ENCODE measurements at regions not wholly inside any gene's neighbourhood (a gene's known extent, or its start where the extent isn't known, plus 50 kb on each side); places are given as distances from the start of the nearest gene placed in this dataset.

DNA sequence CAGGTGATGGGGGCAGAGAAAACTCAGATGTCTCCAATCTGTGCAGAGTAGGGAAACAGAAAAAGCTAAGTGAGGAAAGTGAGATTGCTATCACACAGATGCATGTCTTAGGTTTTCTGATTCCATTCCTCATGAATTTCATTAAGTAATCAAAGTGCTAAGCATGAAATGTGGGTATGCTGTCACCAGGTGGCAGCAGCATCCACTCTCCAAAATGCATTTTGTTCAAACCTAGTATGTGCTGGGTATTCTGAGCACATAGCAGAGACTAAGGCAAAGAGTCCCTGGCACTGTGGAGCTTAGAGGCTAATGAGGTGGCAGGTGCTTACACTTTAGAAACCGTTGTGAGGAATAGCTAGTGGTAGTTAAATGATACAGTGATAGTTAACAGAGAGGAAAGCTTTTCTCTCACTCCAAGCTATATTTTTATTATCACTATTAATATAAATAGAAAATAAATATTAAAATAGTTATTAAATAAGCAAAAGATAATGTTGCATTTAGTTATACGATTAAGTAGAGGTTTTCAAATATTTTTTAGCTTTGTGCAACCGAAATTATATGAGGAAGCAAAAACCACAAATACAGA lies 179.5 kb downstream of the CDH26 start:
- Mint-ChIP-seq H3K4me1 (peaks cover 0 to 15% (median 6%) of the 10 kb centered on the region in 4 donors), H3K27ac (peak overlapping the region in 3 of 10 donors; percentile 58 to 86 (median 84)), H3K4me3 (peak overlapping the region; percentile 61 to 88 (median 78)), H3K27me3 (peaks cover 0 to 4% (median 0%) of the 10 kb centered on the region in 5 donors), H3K9me3 (no peaks in the 10 kb centered on the region), H3K36me3 (no peaks in the 10 kb centered on the region)
- ATAC-seq (peak in 1 of 2 donors; percentile 51), DNase-seq (peak in 4 of 10 donors; percentile 2 to 12 (median 8))
- POLR2A ChIA-PET: no interaction called here

DNA sequence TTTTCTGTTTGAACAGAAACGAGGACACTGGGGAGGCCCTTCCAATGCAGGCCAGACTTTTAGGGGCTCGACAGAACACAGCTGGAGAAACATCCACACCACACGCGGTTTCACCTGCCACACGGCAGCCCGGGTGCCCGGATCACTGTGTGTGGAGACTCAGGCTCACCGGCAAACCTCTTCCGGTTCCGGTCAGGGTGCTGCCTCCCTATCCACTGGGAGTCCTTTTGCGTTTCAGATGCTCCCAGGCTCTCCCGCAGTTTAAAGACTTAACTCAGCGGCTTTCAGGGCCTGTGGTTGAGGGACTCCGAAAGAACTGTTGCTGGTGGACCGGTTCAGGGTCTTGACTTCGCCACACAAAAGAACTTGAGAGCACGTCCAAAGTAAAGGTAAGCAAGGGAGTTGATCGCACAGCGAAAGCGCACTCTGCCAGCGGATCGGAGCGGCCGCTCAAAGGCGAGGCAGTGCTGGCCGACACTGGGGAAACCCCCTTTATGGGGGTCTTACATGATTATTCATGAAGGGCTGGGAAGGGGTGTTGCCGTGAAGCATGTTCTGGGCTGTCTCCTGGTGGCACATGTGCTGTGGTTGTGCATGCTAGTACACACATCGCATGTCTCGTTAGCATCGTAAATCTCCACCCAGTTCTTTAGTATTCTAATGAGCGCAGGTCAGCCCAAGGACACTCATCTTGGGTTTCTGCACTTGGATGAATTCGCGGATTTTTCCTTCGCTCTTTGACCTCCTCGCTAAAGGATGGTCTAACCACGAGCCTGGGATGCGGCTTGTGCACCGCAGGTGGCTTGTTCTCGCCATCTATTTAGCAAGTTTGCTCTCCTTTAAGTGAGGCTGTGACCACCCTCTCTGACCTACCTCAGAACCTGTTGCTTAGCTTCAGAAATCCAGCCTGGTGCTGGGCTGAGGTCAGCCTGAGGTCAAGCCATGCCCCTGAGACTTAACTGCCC lies 180.3 kb downstream of the CDH26 start:
- Mint-ChIP-seq H3K9me3 (no peaks in the 10 kb centered on the region), H3K27ac (peak overlapping the region in 5 of 10 donors; percentile 26 to 86 (median 58))
- ATAC-seq: peak; percentile 62 to 83

DNA sequence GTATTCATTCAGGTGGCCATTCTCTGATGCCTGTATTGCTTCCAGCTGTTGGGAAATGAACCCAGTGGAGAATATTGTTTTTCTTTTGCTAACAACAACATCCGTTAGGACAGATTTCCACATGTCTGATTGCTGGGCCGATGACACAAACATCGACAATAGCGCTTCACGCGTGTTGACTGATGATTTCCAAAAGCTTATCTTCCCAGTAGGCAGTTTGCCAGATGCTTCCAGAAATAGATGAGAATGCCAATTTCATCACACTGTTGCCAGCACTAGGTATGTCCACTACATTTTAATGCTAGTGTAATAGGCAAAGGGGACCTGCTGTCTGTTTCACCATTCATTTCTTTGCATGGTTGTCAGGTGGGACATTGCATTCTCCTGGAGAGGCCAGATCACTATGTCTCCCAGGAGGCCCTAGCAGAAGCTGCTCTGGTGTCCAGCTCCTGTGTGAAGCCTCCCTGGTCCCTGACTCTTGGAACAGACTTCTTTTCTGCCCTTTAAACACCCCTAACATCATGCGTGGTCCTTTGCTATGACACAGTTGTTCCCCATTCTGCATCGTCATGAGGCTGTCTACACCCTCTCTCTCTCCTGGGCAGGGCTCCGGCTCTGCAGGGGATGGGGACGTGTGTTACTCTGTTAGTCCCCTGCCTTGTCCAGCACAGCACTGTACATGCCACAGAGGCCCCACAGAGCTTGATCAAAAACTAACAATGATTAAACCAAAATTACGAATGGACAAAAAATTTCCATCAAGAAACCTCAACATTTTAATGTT lies 181.6 kb downstream of the CDH26 start:
- Mint-ChIP-seq H3K4me3 (no peak overlapping the region), H3K36me3 (no peaks in the 10 kb centered on the region), H3K4me1 (peaks cover 0 to 11% (median 5%) of the 10 kb centered on the region in 4 donors), H3K9me3 (no peaks in the 10 kb centered on the region), H3K27me3 (no peaks in the 10 kb centered on the region), H3K27ac (no peak overlapping the region)
- POLR2A ChIA-PET: no interaction called here
- ATAC-seq (no peak), DNase-seq (no peak)

More for the DNA sequence above, 180.3 kb downstream of the CDH26 start:
- no peaks in the 10 kb centered on the region for H3K36me3 Mint-ChIP-seq
- POLR2A ChIA-PET: no interaction called here
- peak in 6 of 10 donors; percentile 3 to 47 (median 22) for DNase-seq
- peak overlapping the region; percentile 61 to 88 (median 78) for H3K4me3 Mint-ChIP-seq
- peaks cover 0 to 1% (median 0%) of the 10 kb centered on the region in 5 donors for H3K27me3 Mint-ChIP-seq
- peaks cover 0 to 11% (median 5%) of the 10 kb centered on the region in 4 donors for H3K4me1 Mint-ChIP-seq

DNA sequence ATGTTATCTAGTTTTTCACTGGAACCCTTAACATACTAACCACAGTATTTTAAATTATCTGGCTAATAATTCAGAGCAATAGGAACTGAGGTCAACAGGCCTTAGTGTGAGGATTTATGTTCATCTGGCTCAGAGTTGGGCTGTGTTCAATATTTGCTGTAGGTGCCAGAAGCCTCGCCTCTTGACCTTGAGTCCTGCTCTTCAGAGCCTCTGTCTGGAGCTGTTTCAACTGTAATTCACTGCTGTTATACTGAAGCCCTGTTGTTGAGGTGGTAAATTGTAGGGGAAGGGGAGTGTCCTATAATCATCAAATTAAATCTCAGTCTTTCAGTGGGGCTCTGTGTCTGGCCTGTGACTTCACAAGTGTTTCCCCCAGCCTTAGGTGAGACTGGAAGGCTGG lies 184.4 kb downstream of the CDH26 start:
- peaks cover 0 to 10% (median 3%) of the 10 kb centered on the region in 4 donors for H3K4me1 Mint-ChIP-seq
- DNase-seq: no peak
- no peaks in the 10 kb centered on the region for H3K9me3 Mint-ChIP-seq
- no peak for ATAC-seq
- H3K36me3 Mint-ChIP-seq: no peaks in the 10 kb centered on the region
- POLR2A ChIA-PET: no interaction called here
- H3K27ac Mint-ChIP-seq: no peak overlapping the region
- no peaks in the 10 kb centered on the region for H3K27me3 Mint-ChIP-seq
- no peak overlapping the region for H3K4me3 Mint-ChIP-seq

DNA sequence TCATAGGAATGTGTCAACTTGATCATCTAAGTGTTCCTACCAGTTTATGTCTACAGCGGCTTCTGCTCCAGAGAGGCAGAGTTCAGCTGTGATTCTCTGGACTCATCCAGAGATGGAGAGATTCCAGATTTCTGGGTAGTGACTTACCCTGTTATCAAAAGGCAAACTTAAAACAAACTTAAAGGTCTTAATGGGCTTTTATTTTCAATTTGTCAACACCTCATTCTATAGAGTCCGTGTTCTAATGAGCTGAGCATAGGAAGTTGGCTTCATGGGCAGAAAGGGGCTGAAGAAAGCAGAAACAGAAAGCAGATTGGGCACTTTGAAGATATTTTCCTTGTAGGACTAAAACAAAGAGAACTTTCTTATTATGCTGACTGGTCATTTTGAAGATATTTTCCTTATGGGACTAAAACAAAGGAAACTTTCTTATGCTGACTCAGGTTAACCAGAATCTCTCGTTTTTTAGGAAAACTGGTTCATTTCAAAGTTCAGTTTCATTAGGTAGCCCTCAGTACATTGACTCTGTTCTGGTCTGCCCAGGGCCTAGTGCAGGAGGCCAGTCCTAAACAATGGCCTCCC lies 185.1 kb downstream of the CDH26 start:
- H3K9me3 Mint-ChIP-seq: no peaks in the 10 kb centered on the region
- no peak overlapping the region for H3K4me3 Mint-ChIP-seq
- H3K4me1 Mint-ChIP-seq: peaks cover 0 to 7% (median under 1%) of the 10 kb centered on the region in 4 donors
- DNase-seq (no peak), ATAC-seq (no peak)
- no peak overlapping the region for H3K27ac Mint-ChIP-seq
- POLR2A ChIA-PET: no interaction called here
- no peaks in the 10 kb centered on the region for H3K27me3 Mint-ChIP-seq
- no peaks in the 10 kb centered on the region for H3K36me3 Mint-ChIP-seq

DNA sequence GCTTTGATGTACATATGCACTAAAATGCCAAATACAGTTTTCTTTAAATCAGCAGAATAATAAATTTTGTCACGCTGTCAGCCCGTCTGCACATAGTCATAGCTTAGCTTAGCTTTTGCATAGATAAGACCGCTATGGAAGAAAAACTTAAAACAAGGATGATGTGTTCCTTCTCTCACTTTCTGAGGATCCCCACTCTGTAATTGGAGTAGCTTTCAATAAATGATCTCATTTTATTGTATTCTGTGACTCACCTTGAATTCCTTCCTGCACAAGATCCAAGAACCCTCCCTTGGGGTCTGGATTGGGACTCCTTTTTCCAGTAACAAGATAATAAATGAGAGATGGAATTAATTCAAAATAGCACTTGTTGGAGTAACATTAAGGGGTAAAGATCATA lies 186.2 kb downstream of the CDH26 start:
- H3K27me3 Mint-ChIP-seq: no peaks in the 10 kb centered on the region
- H3K36me3 Mint-ChIP-seq: peaks cover 0 to 2% (median 0%) of the 10 kb centered on the region in 3 donors
- DNase-seq: no peak
- H3K4me3 Mint-ChIP-seq: no peak overlapping the region
- ATAC-seq: no peak
- no peaks in the 10 kb centered on the region for H3K9me3 Mint-ChIP-seq
- H3K4me1 Mint-ChIP-seq: peaks cover 0 to 4% (median 0%) of the 10 kb centered on the region in 4 donors
- H3K27ac Mint-ChIP-seq: no peak overlapping the region
- POLR2A ChIA-PET: no interaction called here

DNA sequence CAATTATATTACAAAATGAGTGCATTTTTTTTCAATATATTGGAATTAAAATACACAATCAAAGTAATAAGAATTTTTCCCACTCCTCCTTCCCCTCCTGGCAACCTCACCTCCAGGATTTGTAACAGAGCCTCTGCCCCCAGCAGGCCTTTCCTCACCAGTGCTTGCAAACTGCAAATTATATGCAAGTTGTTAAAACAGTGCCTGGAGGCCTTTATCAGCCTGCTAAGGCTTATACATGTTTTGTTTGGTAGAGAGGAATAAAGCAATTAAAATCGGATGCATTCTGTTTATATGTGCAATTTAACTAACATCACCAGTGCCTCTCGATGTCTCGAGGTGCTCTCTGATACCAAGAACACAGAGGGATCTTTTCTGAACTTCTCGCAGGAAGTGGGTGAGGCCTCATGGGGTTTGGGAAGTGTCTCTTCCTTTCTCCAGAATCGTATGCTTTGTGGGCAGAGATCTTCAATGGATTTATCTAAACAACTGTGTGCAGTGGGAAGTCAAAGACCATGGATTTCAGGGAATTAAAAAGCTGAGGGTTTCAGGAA lies 186.8 kb downstream of the CDH26 start:
- Mint-ChIP-seq H3K9me3 (no peaks in the 10 kb centered on the region), H3K27ac (no peak overlapping the region), H3K4me1 (peaks cover 0 to 4% (median 0%) of the 10 kb centered on the region in 4 donors), H3K36me3 (peaks cover 0 to 3% (median 0%) of the 10 kb centered on the region in 3 donors), H3K27me3 (no peaks in the 10 kb centered on the region), H3K4me3 (no peak overlapping the region)
- no peak for DNase-seq
- POLR2A ChIA-PET: no interaction called here
- ATAC-seq: no peak

DNA sequence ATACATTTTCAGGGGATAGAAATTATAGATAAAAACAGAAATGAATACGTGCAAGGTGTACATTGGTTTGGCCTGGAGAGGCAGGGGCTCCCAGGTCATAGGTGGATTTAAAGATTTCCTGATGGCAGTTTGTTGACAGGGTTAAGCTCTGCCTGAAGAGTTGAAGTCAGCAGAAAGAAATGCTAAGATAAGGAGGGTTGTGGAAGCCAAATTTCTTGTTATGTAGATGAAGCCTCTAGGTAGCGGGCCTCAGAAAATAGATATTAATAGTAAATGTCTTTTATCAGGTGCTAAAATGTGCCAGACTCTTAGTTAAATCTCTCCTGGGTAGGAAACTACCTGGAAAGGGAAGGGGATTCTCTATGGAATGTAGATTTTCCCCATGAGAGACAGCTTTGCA lies 188.8 kb downstream of the CDH26 start:
- no peaks in the 10 kb centered on the region for H3K9me3 Mint-ChIP-seq
- DNase-seq: no peak
- POLR2A ChIA-PET: no interaction called here
- peaks cover 0 to 4% (median 0%) of the 10 kb centered on the region in 4 donors for H3K4me1 Mint-ChIP-seq
- peaks cover 0 to 3% (median 0%) of the 10 kb centered on the region in 3 donors for H3K36me3 Mint-ChIP-seq
- H3K27me3 Mint-ChIP-seq: no peaks in the 10 kb centered on the region
- no peak overlapping the region for H3K27ac Mint-ChIP-seq
- no peak for ATAC-seq
- H3K4me3 Mint-ChIP-seq: no peak overlapping the region

DNA sequence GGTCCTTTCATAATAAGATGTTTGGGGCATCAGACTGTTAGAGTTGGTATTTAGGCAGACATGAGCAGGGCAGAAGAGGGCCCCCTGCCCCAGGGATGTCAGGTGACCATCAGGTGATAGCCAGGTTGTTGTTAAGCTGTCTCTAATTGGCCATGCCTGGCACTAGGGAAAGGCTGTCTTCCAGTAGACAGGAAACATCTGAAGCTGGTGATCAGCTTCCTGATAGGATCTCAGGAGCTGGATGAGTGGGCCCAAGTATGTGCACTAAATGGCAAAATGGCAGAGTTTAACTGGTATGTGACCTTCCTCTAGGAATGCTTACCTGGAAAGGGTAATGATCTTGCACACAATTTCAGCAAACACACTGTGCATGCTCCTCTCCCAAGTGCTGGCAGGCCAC lies 190.7 kb downstream of the CDH26 start:
- no peak overlapping the region for H3K27ac Mint-ChIP-seq
- no peak for ATAC-seq
- H3K4me3 Mint-ChIP-seq: no peak overlapping the region
- DNase-seq: no peak
- peaks cover 0 to 4% (median 0%) of the 10 kb centered on the region in 4 donors for H3K4me1 Mint-ChIP-seq
- H3K9me3 Mint-ChIP-seq: no peaks in the 10 kb centered on the region
- POLR2A ChIA-PET: no interaction called here
- no peaks in the 10 kb centered on the region for H3K27me3 Mint-ChIP-seq
- H3K36me3 Mint-ChIP-seq: peaks cover 0 to 3% (median 0%) of the 10 kb centered on the region in 3 donors

DNA sequence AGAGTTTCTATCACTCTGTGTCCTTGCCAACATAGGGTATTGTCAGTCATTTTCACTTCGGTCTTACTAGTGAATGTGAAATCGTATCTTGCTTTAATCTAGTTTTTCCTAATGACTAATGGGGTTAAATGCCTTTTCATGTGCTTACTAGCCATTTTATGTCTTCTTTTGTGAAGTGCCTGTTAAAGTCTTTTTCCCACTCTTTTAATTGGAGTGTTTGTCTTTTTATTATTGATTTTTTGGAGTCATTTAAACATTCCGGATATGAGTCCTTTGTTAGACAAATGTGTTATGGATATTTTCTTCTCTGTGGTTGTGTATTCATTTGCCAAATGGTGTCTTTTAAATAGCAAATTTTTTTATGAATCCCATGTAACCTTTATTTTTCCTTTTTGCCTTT lies 194.6 kb downstream of the CDH26 start:
- ATAC-seq (no peak), DNase-seq (no peak)
- H3K36me3 Mint-ChIP-seq: peaks cover 0 to 3% (median 0%) of the 10 kb centered on the region in 3 donors
- POLR2A ChIA-PET: no interaction called here
- no peaks in the 10 kb centered on the region for H3K4me1 Mint-ChIP-seq
- H3K27me3 Mint-ChIP-seq: peaks cover 0 to 10% (median 0%) of the 10 kb centered on the region in 5 donors
- peaks cover 0 to 6% (median 0%) of the 10 kb centered on the region in 9 donors for H3K9me3 Mint-ChIP-seq
- H3K4me3 Mint-ChIP-seq: no peak overlapping the region
- H3K27ac Mint-ChIP-seq: no peak overlapping the region

DNA sequence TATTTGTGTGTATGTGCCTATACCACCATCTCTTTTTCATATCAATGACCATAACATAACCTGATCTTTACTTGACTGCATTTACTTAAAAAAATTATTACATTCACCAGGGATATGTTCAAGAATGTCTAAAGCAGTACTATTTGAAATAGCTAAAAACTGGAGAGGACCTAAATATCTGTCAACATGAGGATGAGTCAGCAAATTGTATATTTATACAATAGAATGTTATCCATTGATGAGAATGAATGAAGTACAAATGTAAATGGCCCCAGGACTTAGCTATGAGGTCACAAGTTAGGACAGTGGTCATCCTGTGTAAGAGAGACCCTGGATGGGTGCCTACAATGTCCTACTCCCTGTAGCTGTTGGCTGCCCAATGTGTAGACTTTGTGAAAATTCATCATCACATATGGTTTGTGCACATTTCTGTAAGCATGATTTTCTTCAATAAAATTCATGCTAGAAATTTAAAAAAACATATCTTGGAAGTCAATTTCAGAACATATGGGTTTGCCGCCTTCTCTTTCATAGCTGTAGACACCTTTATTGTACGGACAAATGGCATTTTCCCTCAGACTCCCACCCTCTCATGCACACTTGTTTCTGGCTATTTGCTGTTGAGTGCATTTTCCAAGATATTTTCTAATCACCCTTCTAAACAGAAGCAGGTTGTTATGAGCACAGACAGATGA lies 202.4 kb downstream of the CDH26 start:
- POLR2A ChIA-PET: no interaction called here
- DNase-seq (no peak), ATAC-seq (no peak)
- peaks cover 0 to 5% (median 0%) of the 10 kb centered on the region in 3 donors for H3K36me3 Mint-ChIP-seq
- H3K4me1 Mint-ChIP-seq: no peaks in the 10 kb centered on the region
- H3K27ac Mint-ChIP-seq: no peak overlapping the region
- peaks cover 0 to 34% (median 7%) of the 10 kb centered on the region in 5 donors for H3K27me3 Mint-ChIP-seq
- H3K9me3 Mint-ChIP-seq: peaks cover 0 to 10% (median 3%) of the 10 kb centered on the region in 9 donors
- no peak overlapping the region for H3K4me3 Mint-ChIP-seq

DNA sequence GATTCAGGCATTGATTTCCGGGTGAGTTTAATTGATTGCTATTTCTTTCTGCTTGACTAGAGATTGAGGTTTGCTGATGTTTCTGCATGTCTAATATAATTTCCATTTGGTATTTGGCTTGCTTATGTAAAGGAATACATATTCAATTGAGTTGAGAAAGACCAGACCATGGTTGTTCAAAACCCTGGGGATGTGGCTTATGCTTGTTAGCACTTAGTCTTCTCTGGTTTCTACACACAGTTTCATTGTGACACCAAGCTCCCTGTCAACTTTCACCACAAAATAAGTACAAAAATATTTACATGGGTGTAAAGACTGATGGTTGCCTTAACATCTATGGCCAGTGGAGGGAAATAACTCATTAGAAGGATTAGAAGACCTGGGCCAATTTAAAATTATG lies 209.6 kb downstream of the CDH26 start:
- POLR2A ChIA-PET: no interaction called here
- ATAC-seq: no peak

More for the DNA sequence above, 209.6 kb downstream of the CDH26 start:
- no peak for DNase-seq
- H3K9me3 Mint-ChIP-seq: no peaks in the 10 kb centered on the region
- H3K36me3 Mint-ChIP-seq: no peaks in the 10 kb centered on the region
- peaks cover 0 to 5% (median 1%) of the 10 kb centered on the region in 4 donors for H3K4me1 Mint-ChIP-seq
- H3K27ac Mint-ChIP-seq: no peak overlapping the region
- H3K4me3 Mint-ChIP-seq: no peak overlapping the region
- peaks cover 0 to 3% (median 2%) of the 10 kb centered on the region in 5 donors for H3K27me3 Mint-ChIP-seq
